A549 (cell line): ENCODE measurements at regions not wholly inside any gene's neighbourhood (a gene's known extent, or its start where the extent isn't known, plus 50 kb on each side); places are given as distances from the start of the nearest gene placed in this dataset.

Source experiments
- MAZ ChIP-seq: fragments of 150-350 bp; IDR thresholded peaks from 2 replicates; pipeline ENCODE4 v1.6.1; 2014; ENCODE audit warnings: antibody characterized with exemption, low read depth, low read length, borderline replicate concordance
- POLR2A ChIP-seq: IDR thresholded peaks from 2 replicates; pipeline ENCODE4 v1.6.1; 2012; ENCODE audit warnings: mild to moderate bottlenecking, low read length
- RFX5 ChIP-seq: fragments of 450-650 bp; IDR thresholded peaks from 2 replicates; pipeline ENCODE4 v1.7.1; 2014; ENCODE audit warnings: antibody characterized with exemption, mild to moderate bottlenecking, moderate library complexity
- SMC3 ChIP-seq: fragments of >200 bp; sonication (Bioruptor Twin); formaldehyde crosslinking; IDR thresholded peaks from 3 replicates; pipeline ENCODE4 v1.6.1; 2018; ENCODE audit warnings: inconsistent platforms
- ZNF302 ChIP-seq: fragments of 250-450 bp; sonication (Bioruptor Pico); IDR thresholded peaks from 2 replicates; pipeline ENCODE4 v1.9.0; 2021; ENCODE audit warnings: inconsistent platforms, mild to moderate bottlenecking, moderate library complexity
- TF ChIP-seq, protein P1 (sequence below): fragments of >200 bp; sonication (Bioruptor Twin); formaldehyde crosslinking; IDR thresholded peaks from 3 replicates; pipeline ENCODE4 v1.5.1; 2016

DNA sequence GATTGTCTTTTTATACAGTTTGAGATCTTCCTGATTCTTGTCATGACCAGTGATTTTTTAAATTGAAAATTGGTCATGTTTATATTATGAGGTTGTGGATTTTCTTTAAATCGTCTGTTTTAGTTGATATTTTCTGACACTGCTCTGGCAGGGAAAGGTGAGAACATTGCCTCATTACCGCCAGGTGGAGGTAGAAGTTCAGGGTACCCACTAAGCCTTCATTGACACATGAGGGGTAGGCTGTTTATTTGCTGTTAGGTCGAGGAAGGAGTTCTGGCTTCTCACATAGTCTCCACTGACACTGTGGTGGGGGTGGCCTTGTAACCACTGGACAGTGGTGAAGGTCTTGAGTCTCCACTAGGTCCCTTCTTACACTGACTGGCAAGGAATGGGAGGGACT, 117.6 kb upstream of the GPR101 start:
- TF ChIP-seq SMC3, result no peak
- TF ChIP-seq, protein P1, sequence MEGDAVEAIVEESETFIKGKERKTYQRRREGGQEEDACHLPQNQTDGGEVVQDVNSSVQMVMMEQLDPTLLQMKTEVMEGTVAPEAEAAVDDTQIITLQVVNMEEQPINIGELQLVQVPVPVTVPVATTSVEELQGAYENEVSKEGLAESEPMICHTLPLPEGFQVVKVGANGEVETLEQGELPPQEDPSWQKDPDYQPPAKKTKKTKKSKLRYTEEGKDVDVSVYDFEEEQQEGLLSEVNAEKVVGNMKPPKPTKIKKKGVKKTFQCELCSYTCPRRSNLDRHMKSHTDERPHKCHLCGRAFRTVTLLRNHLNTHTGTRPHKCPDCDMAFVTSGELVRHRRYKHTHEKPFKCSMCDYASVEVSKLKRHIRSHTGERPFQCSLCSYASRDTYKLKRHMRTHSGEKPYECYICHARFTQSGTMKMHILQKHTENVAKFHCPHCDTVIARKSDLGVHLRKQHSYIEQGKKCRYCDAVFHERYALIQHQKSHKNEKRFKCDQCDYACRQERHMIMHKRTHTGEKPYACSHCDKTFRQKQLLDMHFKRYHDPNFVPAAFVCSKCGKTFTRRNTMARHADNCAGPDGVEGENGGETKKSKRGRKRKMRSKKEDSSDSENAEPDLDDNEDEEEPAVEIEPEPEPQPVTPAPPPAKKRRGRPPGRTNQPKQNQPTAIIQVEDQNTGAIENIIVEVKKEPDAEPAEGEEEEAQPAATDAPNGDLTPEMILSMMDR, result no peak
- TF ChIP-seq POLR2A, result no peak
- no peak for TF ChIP-seq ZNF302 (CRISPR knock-in tag)
- TF ChIP-seq RFX5, result no peak
- no peak for TF ChIP-seq MAZ
